ENCODE measurements at regions not wholly inside any gene's neighbourhood (a gene's known extent, or its start where the extent isn't known, plus 50 kb on each side); places are given as distances from the start of the nearest gene placed in this dataset.

DNA sequence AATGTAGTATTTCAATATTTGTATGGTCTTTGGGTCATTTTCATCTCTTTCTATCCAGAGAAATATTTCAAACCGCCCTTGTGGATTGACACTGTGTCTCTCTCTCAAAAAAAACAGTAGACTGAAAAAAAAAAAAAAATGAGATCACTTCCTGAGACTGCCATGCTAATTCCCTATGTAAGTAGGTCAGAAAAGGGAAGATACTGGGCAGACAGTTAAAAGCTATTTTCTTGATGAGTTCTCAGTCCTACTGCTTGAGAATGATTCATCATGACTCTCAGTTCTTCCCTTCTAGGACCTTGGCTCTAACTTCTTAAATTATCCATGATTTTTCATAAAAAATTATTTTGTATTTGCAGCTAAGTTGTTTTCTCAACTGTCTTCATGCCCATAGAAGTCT, 672.3 kb upstream of the REG3G start:
- H3K27me3 ChIP-seq (ENCODE audit: control insufficient read depth in 3 of 3, insufficient read depth in 3 of 3, low read length in 2 of 3), result no peaks in the 10 kb centered on the region
- WGBS, 2 donors, result 88 to 91% methylated on average over 1 of the region's 1 CpG
- H3K9me3 ChIP-seq (ENCODE audit: control insufficient read depth in 4 of 4, insufficient read depth in 3 of 4, low read length in 3 of 4), result no peaks in the 10 kb centered on the region
- no peaks in the 10 kb centered on the region for H3K36me3 ChIP-seq (ENCODE audit: control insufficient read depth in 4 of 4, insufficient read depth in 4 of 4, low read length in 4 of 4)
- H3K4me1 ChIP-seq (ENCODE audit: control insufficient read depth in 5 of 5, insufficient read depth in 5 of 5, low read length in 5 of 5), result no peaks in the 10 kb centered on the region
- DNase-seq (no peak), ATAC-seq (ENCODE audit: insufficient read depth, low FRiP score) (no peak)
- H3K4me3 ChIP-seq, result no peak overlapping the region
- no peak overlapping the region for H3K9ac ChIP-seq (ENCODE audit: insufficient read depth in 1 of 2, low read length in 2 of 2)
- TF ChIP-seq, protein P1, sequence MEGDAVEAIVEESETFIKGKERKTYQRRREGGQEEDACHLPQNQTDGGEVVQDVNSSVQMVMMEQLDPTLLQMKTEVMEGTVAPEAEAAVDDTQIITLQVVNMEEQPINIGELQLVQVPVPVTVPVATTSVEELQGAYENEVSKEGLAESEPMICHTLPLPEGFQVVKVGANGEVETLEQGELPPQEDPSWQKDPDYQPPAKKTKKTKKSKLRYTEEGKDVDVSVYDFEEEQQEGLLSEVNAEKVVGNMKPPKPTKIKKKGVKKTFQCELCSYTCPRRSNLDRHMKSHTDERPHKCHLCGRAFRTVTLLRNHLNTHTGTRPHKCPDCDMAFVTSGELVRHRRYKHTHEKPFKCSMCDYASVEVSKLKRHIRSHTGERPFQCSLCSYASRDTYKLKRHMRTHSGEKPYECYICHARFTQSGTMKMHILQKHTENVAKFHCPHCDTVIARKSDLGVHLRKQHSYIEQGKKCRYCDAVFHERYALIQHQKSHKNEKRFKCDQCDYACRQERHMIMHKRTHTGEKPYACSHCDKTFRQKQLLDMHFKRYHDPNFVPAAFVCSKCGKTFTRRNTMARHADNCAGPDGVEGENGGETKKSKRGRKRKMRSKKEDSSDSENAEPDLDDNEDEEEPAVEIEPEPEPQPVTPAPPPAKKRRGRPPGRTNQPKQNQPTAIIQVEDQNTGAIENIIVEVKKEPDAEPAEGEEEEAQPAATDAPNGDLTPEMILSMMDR (IDR thresholded peaks at IDR 0.05; ENCODE audit: control extremely low read depth, extremely low read depth), result no peak
- no peak overlapping the region for H3K27ac ChIP-seq (ENCODE audit: low read depth in 1 of 2, low read length in 1 of 2)

DNA sequence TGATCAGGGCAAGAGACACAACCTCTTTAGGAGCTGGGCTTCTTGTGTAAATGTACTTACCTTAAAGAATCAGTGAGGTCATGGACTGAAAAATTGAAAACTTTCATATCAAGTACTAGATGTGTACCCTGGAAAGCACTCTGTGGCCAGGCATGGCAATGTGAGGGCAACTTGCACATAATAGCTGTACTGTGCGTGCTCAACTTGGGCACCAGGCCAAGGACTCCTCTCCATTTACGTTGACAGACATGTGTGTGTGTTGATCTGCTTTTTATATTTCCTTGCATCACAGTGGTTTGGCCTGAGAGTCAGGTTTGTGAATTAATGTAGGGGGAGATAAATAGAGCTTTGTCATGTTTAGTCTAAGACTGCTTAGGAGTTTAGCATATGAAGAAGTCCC, 669.5 kb upstream of the REG3G start:
- 54 to 74% methylated on average over 2 of the region's 2 CpGs for WGBS, 2 donors
- Histone ChIP-seq H3K9me3 (ENCODE audit: control insufficient read depth in 4 of 4, insufficient read depth in 3 of 4, low read length in 3 of 4) (no peaks in the 10 kb centered on the region), H3K4me3 (no peak overlapping the region), H3K36me3 (ENCODE audit: control insufficient read depth in 4 of 4, insufficient read depth in 4 of 4, low read length in 4 of 4) (no peaks in the 10 kb centered on the region), H3K9ac (ENCODE audit: insufficient read depth in 1 of 2, low read length in 2 of 2) (no peak overlapping the region), H3K27ac (ENCODE audit: low read depth in 1 of 2, low read length in 1 of 2) (no peak overlapping the region), H3K27me3 (ENCODE audit: control insufficient read depth in 3 of 3, insufficient read depth in 3 of 3, low read length in 2 of 3) (no peaks in the 10 kb centered on the region), H3K4me1 (ENCODE audit: control insufficient read depth in 5 of 5, insufficient read depth in 5 of 5, low read length in 5 of 5) (no peaks in the 10 kb centered on the region)
- ATAC-seq (ENCODE audit: insufficient read depth, low FRiP score), result no peak
- no peak for DNase-seq
- TF ChIP-seq, protein P1 (IDR thresholded peaks at IDR 0.05; ENCODE audit: control extremely low read depth, extremely low read depth), result no peak

DNA sequence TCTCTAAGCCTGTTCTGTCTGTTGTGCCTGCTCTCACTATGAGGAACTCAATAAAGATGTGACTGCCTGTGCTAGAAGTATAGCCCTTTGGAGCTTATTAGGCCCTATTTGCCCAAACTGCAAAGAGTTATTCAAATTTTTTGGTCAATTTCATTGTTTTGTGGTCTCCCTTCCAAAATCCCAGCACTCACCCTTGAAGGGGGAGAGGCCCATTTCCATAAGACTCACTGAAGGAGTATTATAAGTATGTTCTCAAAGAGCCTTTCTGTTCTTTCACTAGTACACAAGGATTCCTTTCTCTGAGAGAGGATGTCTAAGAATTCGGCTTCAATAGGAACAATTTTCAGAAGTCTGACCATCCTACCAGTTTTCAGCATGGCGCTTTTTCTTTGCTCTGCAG, 641.9 kb upstream of the REG3G start:
- ATAC-seq (ENCODE audit: insufficient read depth, low FRiP score) (no peak), DNase-seq (no peak)
- Histone ChIP-seq H3K9ac (ENCODE audit: insufficient read depth in 1 of 2, low read length in 2 of 2) (no peak overlapping the region), H3K27ac (ENCODE audit: low read depth in 1 of 2, low read length in 1 of 2) (no peak overlapping the region), H3K9me3 (ENCODE audit: control insufficient read depth in 4 of 4, insufficient read depth in 3 of 4, low read length in 3 of 4) (no peaks in the 10 kb centered on the region), H3K27me3 (ENCODE audit: control insufficient read depth in 3 of 3, insufficient read depth in 3 of 3, low read length in 2 of 3) (no peaks in the 10 kb centered on the region), H3K36me3 (ENCODE audit: control insufficient read depth in 4 of 4, insufficient read depth in 4 of 4, low read length in 4 of 4) (no peaks in the 10 kb centered on the region), H3K4me1 (ENCODE audit: control insufficient read depth in 5 of 5, insufficient read depth in 5 of 5, low read length in 5 of 5) (no peaks in the 10 kb centered on the region), H3K4me3 (no peak overlapping the region)
- WGBS, 2 donors, result 63 to 64% methylated on average over 2 of the region's 2 CpGs
- TF ChIP-seq, protein P1 (IDR thresholded peaks at IDR 0.05; ENCODE audit: control extremely low read depth, extremely low read depth), result no peak

DNA sequence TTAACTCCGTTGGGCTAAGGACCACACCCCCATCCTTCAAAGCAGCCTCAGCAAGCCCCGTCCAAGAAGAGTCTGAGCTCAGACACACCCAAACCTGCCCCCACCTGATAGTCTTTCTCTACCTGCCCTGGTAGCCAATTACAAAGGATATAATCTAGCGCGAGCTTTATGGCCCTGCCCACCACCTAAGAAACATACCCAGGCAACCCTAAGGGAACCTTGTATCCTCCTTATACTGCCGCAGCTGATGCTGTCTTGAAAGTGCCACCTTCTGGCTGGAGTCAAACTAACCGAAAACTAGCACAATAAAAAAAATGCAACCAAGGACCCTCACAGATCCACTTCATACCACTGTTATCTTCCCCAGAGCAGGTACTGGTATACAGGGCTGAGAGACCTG, 628.3 kb upstream of the REG3G start:
- no peak overlapping the region for H3K27ac ChIP-seq (ENCODE audit: low read depth in 1 of 2, low read length in 1 of 2)
- H3K9ac ChIP-seq (ENCODE audit: insufficient read depth in 1 of 2, low read length in 2 of 2), result no peak overlapping the region

More for the DNA sequence above, 628.3 kb upstream of the REG3G start:
- 87 to 90% methylated on average over 6 of the region's 6 CpGs for WGBS, 2 donors
- TF ChIP-seq, protein P1 (IDR thresholded peaks at IDR 0.05; ENCODE audit: control extremely low read depth, extremely low read depth), result no peak
- Histone ChIP-seq H3K36me3 (ENCODE audit: control insufficient read depth in 4 of 4, insufficient read depth in 4 of 4, low read length in 4 of 4) (no peaks in the 10 kb centered on the region), H3K27me3 (ENCODE audit: control insufficient read depth in 3 of 3, insufficient read depth in 3 of 3, low read length in 2 of 3) (no peaks in the 10 kb centered on the region), H3K4me3 (no peak overlapping the region), H3K4me1 (ENCODE audit: control insufficient read depth in 5 of 5, insufficient read depth in 5 of 5, low read length in 5 of 5) (no peaks in the 10 kb centered on the region), H3K9me3 (ENCODE audit: control insufficient read depth in 4 of 4, insufficient read depth in 3 of 4, low read length in 3 of 4) (peaks cover 0 to 11% (median 3%) of the 10 kb centered on the region in 4 donors)
- DNase-seq (no peak), ATAC-seq (ENCODE audit: insufficient read depth, low FRiP score) (no peak)

Measured in lung (tissue), 11 donors.